ENCODE measurements at regions not wholly inside any gene's neighbourhood (a gene's known extent, or its start where the extent isn't known, plus 50 kb on each side); places are given as distances from the start of the nearest gene placed in this dataset.

GRCh38 chr4:141530627-141531026 is 105.8 kb upstream of the IL15 start:
- ChIA-PET CTCF (no interaction called here), POLR2A (no interaction called here)
- Histone ChIP-seq H2AFZ (ENCODE audit: low read depth, low read length) (no peak overlapping the region), H3K9me1 (replicated peaks; ENCODE audit: control insufficient read depth, extremely low read depth, insufficient read depth, low read length) (no peaks in the 10 kb centered on the region), H3K4me1 (ENCODE audit: control insufficient read depth, extremely low read depth, insufficient read depth, low read length) (no peaks in the 10 kb centered on the region), H3K4me2 (ENCODE audit: insufficient read depth, low read length) (no peak overlapping the region), H3K9ac (replicated peaks; ENCODE audit: extremely low read depth, insufficient read depth, low read length) (no peak overlapping the region), H4K20me1 (replicated peaks; ENCODE audit: control insufficient read depth, extremely low read depth, insufficient read depth, low read length) (no peaks in the 10 kb centered on the region), H3K79me2 (ENCODE audit: control insufficient read depth, insufficient read depth, low read length) (no peaks in the 10 kb centered on the region), H3K4me3 (replicated peaks in 1 of 3; ENCODE audit: insufficient read depth in 1 of 3, low read depth in 1 of 3, low read length in 3 of 3) (no peak overlapping the region), H3K36me3 (ENCODE audit: control insufficient read depth in 2 of 2, extremely low read depth in 1 of 2, insufficient read depth in 2 of 2, low read length in 2 of 2) (no peaks in the 10 kb centered on the region), H3K27me3 (ENCODE audit: control insufficient read depth in 2 of 2, insufficient read depth in 2 of 2, low read length in 2 of 2) (no peaks in the 10 kb centered on the region), H3K9me3 (replicated peaks; ENCODE audit: control insufficient read depth, insufficient read depth, low read length) (no peaks in the 10 kb centered on the region), H3K27ac (ENCODE audit: insufficient read depth, low read depth, low read length) (no peak overlapping the region)
- no TSS peak for BruUV-seq (replicated peaks)
- no peak for FAIRE-seq
- intact Hi-C loops (cut with micrococcal nuclease): no loop called here
- DNase-seq (ENCODE audit: low read depth, low spot score): no peak
- TF ChIP-seq JUN (IDR thresholded peaks at IDR 0.05; ENCODE audit: borderline replicate concordance, insufficient read depth, insufficient read length, low read depth): no peak
- dilution Hi-C loops (cut with MboI; ENCODE audit: extremely low pct_ligation_motif_present, low sequenced_read_pairs): no loop called here

DNA sequence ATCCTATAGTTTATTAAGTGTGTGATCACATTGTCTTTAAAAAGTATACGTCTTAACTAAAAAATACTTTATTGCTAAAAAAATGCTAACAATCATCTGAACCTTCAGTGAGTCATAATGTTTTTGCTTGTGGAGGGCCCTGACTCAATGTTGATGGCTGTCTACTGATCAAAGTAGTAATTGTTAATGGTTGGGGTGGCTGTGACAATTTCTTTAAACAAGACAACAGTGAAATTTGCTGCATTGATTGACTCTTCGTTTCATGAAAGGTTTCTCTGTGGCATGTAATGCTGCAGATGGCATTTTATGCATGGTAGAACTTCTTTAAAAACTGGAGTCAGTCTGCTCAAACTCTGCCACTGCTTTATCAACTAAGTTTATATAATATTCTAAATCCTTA is 101.4 kb upstream of the IL15 start:
- FAIRE-seq (no peak), DNase-seq (ENCODE audit: low read depth, low spot score) (no peak)
- Histone ChIP-seq H3K27ac (ENCODE audit: insufficient read depth, low read depth, low read length) (no peak overlapping the region), H3K4me1 (ENCODE audit: control insufficient read depth, extremely low read depth, insufficient read depth, low read length) (no peaks in the 10 kb centered on the region), H2AFZ (ENCODE audit: low read depth, low read length) (no peak overlapping the region), H3K9ac (replicated peaks; ENCODE audit: extremely low read depth, insufficient read depth, low read length) (no peak overlapping the region), H3K9me1 (replicated peaks; ENCODE audit: control insufficient read depth, extremely low read depth, insufficient read depth, low read length) (no peaks in the 10 kb centered on the region), H3K9me3 (replicated peaks; ENCODE audit: control insufficient read depth, insufficient read depth, low read length) (no peaks in the 10 kb centered on the region), H3K36me3 (ENCODE audit: control insufficient read depth in 2 of 2, extremely low read depth in 1 of 2, insufficient read depth in 2 of 2, low read length in 2 of 2) (no peaks in the 10 kb centered on the region), H4K20me1 (replicated peaks; ENCODE audit: control insufficient read depth, extremely low read depth, insufficient read depth, low read length) (no peaks in the 10 kb centered on the region), H3K79me2 (ENCODE audit: control insufficient read depth, insufficient read depth, low read length) (no peaks in the 10 kb centered on the region), H3K4me2 (ENCODE audit: insufficient read depth, low read length) (no peak overlapping the region), H3K27me3 (ENCODE audit: control insufficient read depth in 2 of 2, insufficient read depth in 2 of 2, low read length in 2 of 2) (no peaks in the 10 kb centered on the region), H3K4me3 (replicated peaks in 1 of 3; ENCODE audit: insufficient read depth in 1 of 3, low read depth in 1 of 3, low read length in 3 of 3) (no peak overlapping the region)
- intact Hi-C loops (cut with micrococcal nuclease): no loop called here
- dilution Hi-C loops (cut with MboI; ENCODE audit: extremely low pct_ligation_motif_present, low sequenced_read_pairs): no loop called here
- POLR2A ChIA-PET: no interaction called here
- CTCF ChIA-PET: no interaction called here
- BruUV-seq (replicated peaks): no TSS peak
- no peak for TF ChIP-seq EZH2 (IDR thresholded peaks at IDR 0.05; ENCODE audit: borderline replicate concordance, low read depth, low read length, severe bottlenecking)
- TF ChIP-seq POLR2AphosphoS5 (IDR thresholded peaks at IDR 0.05; ENCODE audit: insufficient read depth, low read depth, low read length): no peak
- no peak for TF ChIP-seq FOS (IDR thresholded peaks at IDR 0.05; ENCODE audit: borderline replicate concordance, insufficient read depth, low read length)
- no peak for TF ChIP-seq MYC (IDR thresholded peaks at IDR 0.05; ENCODE audit: low read depth, low read length)
- TF ChIP-seq GATA2 (IDR thresholded peaks at IDR 0.05; ENCODE audit: insufficient read depth, insufficient read length, low read depth, low read length): no peak
- TF ChIP-seq, protein P1, sequence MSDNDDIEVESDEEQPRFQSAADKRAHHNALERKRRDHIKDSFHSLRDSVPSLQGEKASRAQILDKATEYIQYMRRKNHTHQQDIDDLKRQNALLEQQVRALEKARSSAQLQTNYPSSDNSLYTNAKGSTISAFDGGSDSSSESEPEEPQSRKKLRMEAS (IDR thresholded peaks at IDR 0.05; ENCODE audit: insufficient read depth, insufficient read length): no peak
- no peak for TF ChIP-seq JUN (IDR thresholded peaks at IDR 0.05; ENCODE audit: borderline replicate concordance, insufficient read depth, insufficient read length, low read depth)
- TF ChIP-seq POLR2A (IDR thresholded peaks at IDR 0.05; ENCODE audit: low read depth, low read length): no peak
- TF ChIP-seq, protein P2, sequence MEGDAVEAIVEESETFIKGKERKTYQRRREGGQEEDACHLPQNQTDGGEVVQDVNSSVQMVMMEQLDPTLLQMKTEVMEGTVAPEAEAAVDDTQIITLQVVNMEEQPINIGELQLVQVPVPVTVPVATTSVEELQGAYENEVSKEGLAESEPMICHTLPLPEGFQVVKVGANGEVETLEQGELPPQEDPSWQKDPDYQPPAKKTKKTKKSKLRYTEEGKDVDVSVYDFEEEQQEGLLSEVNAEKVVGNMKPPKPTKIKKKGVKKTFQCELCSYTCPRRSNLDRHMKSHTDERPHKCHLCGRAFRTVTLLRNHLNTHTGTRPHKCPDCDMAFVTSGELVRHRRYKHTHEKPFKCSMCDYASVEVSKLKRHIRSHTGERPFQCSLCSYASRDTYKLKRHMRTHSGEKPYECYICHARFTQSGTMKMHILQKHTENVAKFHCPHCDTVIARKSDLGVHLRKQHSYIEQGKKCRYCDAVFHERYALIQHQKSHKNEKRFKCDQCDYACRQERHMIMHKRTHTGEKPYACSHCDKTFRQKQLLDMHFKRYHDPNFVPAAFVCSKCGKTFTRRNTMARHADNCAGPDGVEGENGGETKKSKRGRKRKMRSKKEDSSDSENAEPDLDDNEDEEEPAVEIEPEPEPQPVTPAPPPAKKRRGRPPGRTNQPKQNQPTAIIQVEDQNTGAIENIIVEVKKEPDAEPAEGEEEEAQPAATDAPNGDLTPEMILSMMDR (IDR thresholded peaks at IDR 0.05; ENCODE audit: extremely low read depth in 1 of 2, insufficient read depth in 1 of 2, low read depth in 1 of 2, low read length in 2 of 2): no peak
